ENCODE measurements at regions not wholly inside any gene's neighbourhood (a gene's known extent, or its start where the extent isn't known, plus 50 kb on each side); places are given as distances from the start of the nearest gene placed in this dataset.

- Histone ChIP-seq H3K9ac (ENCODE audit: low read depth, low read length) (no peak overlapping the region), H3K4me3 (ENCODE audit: low read length) (no peak overlapping the region), H3K36me3 (ENCODE audit: insufficient read depth, low read depth, low read length) (no peaks in the 10 kb centered on the region), H3K27me3 (ENCODE audit: insufficient read depth, low read length) (no peaks in the 10 kb centered on the region), H3K9me3 (ENCODE audit: insufficient read depth, low read depth, low read length) (peaks cover 4% of the 10 kb centered on the region), H3K27ac (ENCODE audit: low read length) (no peak overlapping the region), H3K4me1 (ENCODE audit: insufficient read depth, low read length) (no peaks in the 10 kb centered on the region)
Observed at GRCh38 chr16:76956841-76957240, 234.1 kb upstream of the MON1B start.

DNA sequence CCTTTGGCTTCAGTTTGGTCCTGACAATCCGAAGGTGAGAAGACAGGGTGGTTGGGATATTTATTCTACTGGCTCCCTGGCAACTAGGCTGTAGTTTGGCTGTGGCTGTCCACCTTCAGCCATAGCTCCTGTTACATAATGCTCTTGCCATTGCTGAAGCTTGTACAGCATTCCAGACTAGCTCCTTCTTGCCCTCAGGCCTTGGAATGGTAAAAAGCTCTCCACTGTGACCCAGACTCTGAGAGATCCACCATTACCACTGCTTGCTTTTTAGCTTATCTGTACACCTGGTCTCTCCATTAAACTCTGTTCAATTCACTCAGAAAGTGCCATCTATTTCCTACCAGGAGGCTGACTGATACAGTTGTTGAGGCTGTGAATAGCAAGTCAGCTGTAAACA, 231.8 kb upstream of the MON1B start:
- H3K27ac ChIP-seq (ENCODE audit: low read length): no peak overlapping the region
- H3K4me3 ChIP-seq (ENCODE audit: low read length): no peak overlapping the region
- no peaks in the 10 kb centered on the region for H3K27me3 ChIP-seq (ENCODE audit: insufficient read depth, low read length)
- H3K4me1 ChIP-seq (ENCODE audit: insufficient read depth, low read length): no peaks in the 10 kb centered on the region
- H3K9ac ChIP-seq (ENCODE audit: low read depth, low read length): no peak overlapping the region
- H3K36me3 ChIP-seq (ENCODE audit: insufficient read depth, low read depth, low read length): no peaks in the 10 kb centered on the region
- H3K9me3 ChIP-seq (ENCODE audit: insufficient read depth, low read depth, low read length): no peaks in the 10 kb centered on the region

DNA sequence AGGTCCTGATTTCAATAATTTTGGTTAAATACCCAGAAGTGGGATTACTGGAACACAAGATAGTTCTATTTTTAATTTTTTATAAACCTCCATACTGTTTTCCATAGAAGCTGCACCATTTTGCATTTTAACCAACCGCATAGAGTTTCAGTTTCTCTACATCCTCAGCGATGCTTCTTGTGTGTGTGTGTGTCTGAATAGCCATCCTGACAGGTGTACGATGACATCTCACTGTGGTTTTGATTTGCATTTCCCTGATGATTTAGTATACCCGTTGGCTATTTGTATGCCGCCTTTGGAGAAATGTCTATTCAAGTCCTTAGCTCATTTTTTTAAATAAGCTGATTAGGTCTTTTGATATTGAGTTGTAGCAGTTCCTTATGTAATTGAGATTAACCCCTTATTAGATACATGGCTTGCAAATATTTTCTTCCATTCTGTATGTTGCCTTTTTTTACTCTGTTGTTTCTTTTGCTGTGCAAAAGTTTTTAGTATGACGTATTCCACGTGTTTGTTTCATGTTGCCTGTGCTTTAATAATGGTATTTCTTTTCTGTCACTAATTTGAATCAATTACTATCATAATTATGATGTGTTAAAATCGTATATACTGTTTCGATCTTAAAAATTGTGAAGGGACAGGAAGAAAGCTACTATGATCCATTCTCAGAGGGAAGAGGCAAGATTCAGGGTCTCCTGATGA, 227.2 kb upstream of the MON1B start:
- Histone ChIP-seq H3K27ac (ENCODE audit: low read length) (no peak overlapping the region), H3K4me1 (ENCODE audit: insufficient read depth, low read length) (no peaks in the 10 kb centered on the region), H3K4me3 (ENCODE audit: low read length) (no peak overlapping the region), H3K36me3 (ENCODE audit: insufficient read depth, low read depth, low read length) (no peaks in the 10 kb centered on the region), H3K9ac (ENCODE audit: low read depth, low read length) (no peak overlapping the region), H3K27me3 (ENCODE audit: insufficient read depth, low read length) (no peaks in the 10 kb centered on the region), H3K9me3 (ENCODE audit: insufficient read depth, low read depth, low read length) (no peaks in the 10 kb centered on the region)

DNA sequence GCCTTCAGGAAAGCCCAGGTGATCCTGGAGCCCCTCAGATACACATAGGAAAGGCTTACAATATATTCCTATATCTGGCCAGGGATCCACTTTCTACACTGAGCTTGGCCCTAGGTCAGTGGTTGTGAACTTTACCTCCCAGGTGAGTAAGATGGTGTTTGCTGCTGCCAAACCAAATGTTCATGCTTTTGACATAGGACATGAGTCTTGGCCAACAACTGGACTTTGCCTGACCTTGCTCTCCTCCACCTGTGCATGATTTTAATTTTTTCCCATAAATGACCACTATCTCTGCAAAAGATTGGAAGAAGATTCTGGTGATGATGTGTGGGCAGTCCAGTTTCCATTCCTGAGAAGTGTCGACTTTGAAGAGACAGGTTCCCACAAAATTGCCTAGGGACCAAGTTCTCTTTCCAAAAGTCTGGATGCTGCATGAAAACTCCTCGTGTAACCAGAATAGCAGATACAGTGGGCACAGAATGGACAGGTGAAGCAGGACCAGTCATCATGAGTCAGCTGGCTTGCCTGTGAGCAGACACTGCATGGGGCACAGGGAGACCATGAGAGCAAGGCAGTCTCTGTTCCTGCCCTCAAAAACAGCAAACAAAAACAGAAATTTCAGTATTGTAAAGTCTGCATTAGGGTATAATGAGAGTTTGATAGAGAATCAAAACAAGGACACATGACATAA, 226.4 kb upstream of the MON1B start:
- Histone ChIP-seq H3K27ac (ENCODE audit: low read length) (no peak overlapping the region), H3K36me3 (ENCODE audit: insufficient read depth, low read depth, low read length) (no peaks in the 10 kb centered on the region), H3K9me3 (ENCODE audit: insufficient read depth, low read depth, low read length) (no peaks in the 10 kb centered on the region), H3K4me3 (ENCODE audit: low read length) (no peak overlapping the region), H3K9ac (ENCODE audit: low read depth, low read length) (no peak overlapping the region), H3K4me1 (ENCODE audit: insufficient read depth, low read length) (no peaks in the 10 kb centered on the region), H3K27me3 (ENCODE audit: insufficient read depth, low read length) (no peaks in the 10 kb centered on the region)

DNA sequence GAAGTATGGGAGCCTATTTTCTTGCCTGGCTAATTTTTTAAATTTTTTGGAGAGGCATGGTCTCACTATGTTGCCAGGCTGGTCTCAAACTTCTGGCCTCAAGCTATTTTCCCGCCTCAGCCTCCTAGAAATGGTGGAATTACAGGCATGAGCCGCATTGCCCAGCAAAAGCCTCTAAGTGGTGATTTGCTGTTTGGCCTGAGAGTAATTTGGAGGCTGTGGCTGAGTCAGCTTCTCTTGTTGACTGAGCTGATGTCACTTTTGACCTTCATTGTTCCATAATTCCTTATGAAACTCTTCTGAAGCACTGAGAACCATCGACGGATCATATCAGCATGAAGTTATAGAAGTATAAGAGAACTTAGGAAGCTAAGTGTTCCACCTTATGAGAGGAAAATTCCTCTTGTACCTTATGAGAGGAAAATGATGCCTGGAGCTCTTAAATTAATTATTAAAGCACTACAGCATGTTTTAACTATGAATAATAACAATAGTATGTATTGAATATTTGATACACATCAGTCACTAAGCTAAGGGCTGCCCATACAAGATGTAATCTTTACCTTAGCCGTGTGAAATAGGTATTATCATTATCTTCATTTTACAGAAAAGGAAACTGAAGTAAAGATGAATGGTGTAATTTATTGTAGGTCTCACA, 220.8 kb upstream of the MON1B start:
- Histone ChIP-seq H3K27ac (ENCODE audit: low read length) (no peak overlapping the region), H3K9ac (ENCODE audit: low read depth, low read length) (no peak overlapping the region), H3K4me3 (ENCODE audit: low read length) (no peak overlapping the region), H3K4me1 (ENCODE audit: insufficient read depth, low read length) (no peaks in the 10 kb centered on the region; the same call in 1 of the 2 replicates), H3K27me3 (ENCODE audit: insufficient read depth, low read length) (no peaks in the 10 kb centered on the region), H3K9me3 (ENCODE audit: insufficient read depth, low read depth, low read length) (no peaks in the 10 kb centered on the region), H3K36me3 (ENCODE audit: insufficient read depth, low read depth, low read length) (no peaks in the 10 kb centered on the region)

GRCh38 chr16:76970745-76971099, 220.3 kb upstream of the MON1B start:
- H3K27ac ChIP-seq (ENCODE audit: low read length): no peak overlapping the region

DNA sequence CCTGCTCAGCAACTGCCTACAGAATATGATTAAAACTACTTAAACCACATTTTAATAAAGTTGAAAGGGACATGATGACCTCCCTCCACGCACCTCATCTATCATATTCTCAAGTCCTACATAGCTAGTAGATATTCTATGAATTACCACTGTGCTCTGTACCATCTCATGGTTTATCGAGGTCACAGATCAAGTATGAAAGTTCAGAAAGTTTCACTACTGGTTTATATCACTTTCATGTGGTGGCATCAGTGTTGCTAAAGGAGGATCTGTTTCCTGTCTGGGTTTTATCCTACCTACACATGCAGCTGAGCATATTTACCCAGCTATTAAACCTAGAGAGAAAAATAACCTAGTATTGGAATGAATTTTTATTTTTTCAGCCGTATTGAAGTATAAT, 214.9 kb upstream of the MON1B start:
- Histone ChIP-seq H3K36me3 (ENCODE audit: insufficient read depth, low read depth, low read length) (no peaks in the 10 kb centered on the region), H3K9me3 (ENCODE audit: insufficient read depth, low read depth, low read length) (no peaks in the 10 kb centered on the region), H3K9ac (ENCODE audit: low read depth, low read length) (no peak overlapping the region), H3K4me1 (ENCODE audit: insufficient read depth, low read length) (no peaks in the 10 kb centered on the region; the same call in 1 of the 2 replicates), H3K4me3 (ENCODE audit: low read length) (no peak overlapping the region), H3K27ac (ENCODE audit: low read length) (no peak overlapping the region), H3K27me3 (ENCODE audit: insufficient read depth, low read length) (no peaks in the 10 kb centered on the region)

More at GRCh38 chr16:76970745-76971099, 220.3 kb upstream of the MON1B start:
- H3K4me3 ChIP-seq (ENCODE audit: low read length): no peak overlapping the region
- H3K9ac ChIP-seq (ENCODE audit: low read depth, low read length): no peak overlapping the region
- no peaks in the 10 kb centered on the region for H3K36me3 ChIP-seq (ENCODE audit: insufficient read depth, low read depth, low read length)
- no peaks in the 10 kb centered on the region; the same call in 1 of the 2 replicates for H3K4me1 ChIP-seq (ENCODE audit: insufficient read depth, low read length)
- H3K9me3 ChIP-seq (ENCODE audit: insufficient read depth, low read depth, low read length): no peaks in the 10 kb centered on the region
- no peaks in the 10 kb centered on the region for H3K27me3 ChIP-seq (ENCODE audit: insufficient read depth, low read length)

DNA sequence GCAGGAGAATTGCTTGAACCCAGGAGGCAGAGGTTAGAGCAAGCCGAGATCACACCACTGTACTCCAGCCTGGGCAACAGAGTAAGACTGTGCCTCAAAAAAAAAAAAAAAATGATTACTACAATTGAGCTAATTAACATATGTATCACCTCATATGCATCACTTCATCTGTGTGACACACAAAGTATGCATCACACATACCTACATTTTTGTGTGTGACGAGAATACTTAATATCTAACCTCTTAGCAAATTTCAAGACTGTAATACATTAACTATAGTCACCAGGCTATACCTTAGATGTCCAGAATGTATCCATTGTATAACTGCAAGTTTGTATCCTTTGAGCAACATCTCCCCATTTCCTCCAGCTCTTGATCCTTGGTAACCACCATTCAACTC, 214.2 kb upstream of the MON1B start:
- Histone ChIP-seq H3K36me3 (ENCODE audit: insufficient read depth, low read depth, low read length) (no peaks in the 10 kb centered on the region), H3K9ac (ENCODE audit: low read depth, low read length) (no peak overlapping the region), H3K4me1 (ENCODE audit: insufficient read depth, low read length) (no peaks in the 10 kb centered on the region), H3K4me3 (ENCODE audit: low read length) (no peak overlapping the region), H3K27ac (ENCODE audit: low read length) (no peak overlapping the region), H3K27me3 (ENCODE audit: insufficient read depth, low read length) (no peaks in the 10 kb centered on the region), H3K9me3 (ENCODE audit: insufficient read depth, low read depth, low read length) (no peaks in the 10 kb centered on the region)

GRCh38 chr16:76984196-76984595, 206.8 kb upstream of the MON1B start:
- no peak overlapping the region for H3K9ac ChIP-seq (ENCODE audit: low read depth, low read length)

GRCh38 chr16:76985392-76986045, 205.5 kb upstream of the MON1B start:
- H3K9me3 ChIP-seq (ENCODE audit: insufficient read depth, low read depth, low read length): no peaks in the 10 kb centered on the region
- no peak overlapping the region for H3K9ac ChIP-seq (ENCODE audit: low read depth, low read length)
- H3K4me3 ChIP-seq (ENCODE audit: low read length): no peak overlapping the region
- no peaks in the 10 kb centered on the region for H3K27me3 ChIP-seq (ENCODE audit: insufficient read depth, low read length)
- H3K36me3 ChIP-seq (ENCODE audit: insufficient read depth, low read depth, low read length): no peaks in the 10 kb centered on the region
- no peaks in the 10 kb centered on the region for H3K4me1 ChIP-seq (ENCODE audit: insufficient read depth, low read length)
- no peak overlapping the region for H3K27ac ChIP-seq (ENCODE audit: low read length)

More at GRCh38 chr16:76984196-76984595, 206.8 kb upstream of the MON1B start:
- Histone ChIP-seq H3K4me1 (ENCODE audit: insufficient read depth, low read length) (no peaks in the 10 kb centered on the region), H3K27ac (ENCODE audit: low read length) (no peak overlapping the region), H3K4me3 (ENCODE audit: low read length) (no peak overlapping the region), H3K36me3 (ENCODE audit: insufficient read depth, low read depth, low read length) (no peaks in the 10 kb centered on the region), H3K9me3 (ENCODE audit: insufficient read depth, low read depth, low read length) (no peaks in the 10 kb centered on the region), H3K27me3 (ENCODE audit: insufficient read depth, low read length) (no peaks in the 10 kb centered on the region)

DNA sequence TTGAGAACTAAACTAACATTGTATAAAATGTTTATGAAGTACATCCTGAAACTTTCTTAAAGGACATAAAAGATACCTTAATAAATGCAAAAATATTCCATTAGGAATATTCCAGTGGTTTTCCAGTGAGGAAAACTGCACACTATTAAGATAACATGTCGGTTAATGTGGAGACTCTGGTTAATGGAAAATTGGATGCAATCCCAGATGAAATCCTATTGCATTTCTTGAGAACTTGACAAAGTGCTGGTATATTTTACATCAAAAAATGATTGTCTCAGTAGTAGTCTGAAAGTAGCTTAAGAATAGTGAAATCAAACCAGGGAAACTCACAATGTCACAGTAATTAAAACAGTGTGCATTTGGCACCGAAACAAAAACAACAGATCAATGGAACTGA, 202.5 kb upstream of the MON1B start:
- H3K27me3 ChIP-seq (ENCODE audit: insufficient read depth, low read length): no peaks in the 10 kb centered on the region
- H3K36me3 ChIP-seq (ENCODE audit: insufficient read depth, low read depth, low read length): no peaks in the 10 kb centered on the region
- H3K9me3 ChIP-seq (ENCODE audit: insufficient read depth, low read depth, low read length): no peaks in the 10 kb centered on the region
- no peak overlapping the region for H3K4me3 ChIP-seq (ENCODE audit: low read length)
- no peak overlapping the region for H3K9ac ChIP-seq (ENCODE audit: low read depth, low read length)
- H3K27ac ChIP-seq (ENCODE audit: low read length): no peak overlapping the region
- H3K4me1 ChIP-seq (ENCODE audit: insufficient read depth, low read length): no peaks in the 10 kb centered on the region

All from iPS-20b (cell line).